HG02970 (cell line): ENCODE measurements at regions not wholly inside any gene's neighbourhood (a gene's known extent, or its start where the extent isn't known, plus 50 kb on each side); places are given as distances from the start of the nearest gene placed in this dataset.
"Not testable (repeated sequence)": the region's sequence is repeated elsewhere in the genome, so short reads cannot be mapped to it uniquely, and the experiment has no call there.

Experiments
- ATAC-seq: cut with Tn5 transposase; IDR thresholded peaks from one replicate; pipeline ENCODE4 v1.9.1; 2021; ENCODE audit warnings: mild to moderate bottlenecking, moderate library complexity, moderate number of reproducible peaks; ENCODE audit not compliant: unreplicated experiment, low FRiP score

DNA sequence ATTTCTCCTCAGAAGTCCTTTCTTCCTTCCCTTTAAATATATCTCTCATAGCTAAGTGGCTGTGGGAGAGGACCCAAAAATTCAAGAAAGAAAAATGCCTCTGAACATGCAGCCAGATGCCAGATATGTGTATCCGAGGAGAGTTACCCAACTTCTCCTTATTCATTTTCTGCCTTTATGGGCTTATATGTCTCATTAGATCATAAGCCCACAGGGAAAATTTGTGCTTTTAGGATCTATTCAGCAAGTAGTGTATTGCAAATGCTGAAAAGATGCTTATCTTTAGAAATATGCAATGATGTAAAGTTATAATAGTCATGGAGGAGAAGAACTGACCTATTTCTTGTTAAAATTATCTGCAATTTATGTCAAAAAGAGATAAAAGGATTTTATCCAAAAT is 371.8 kb upstream of the NOCT start:
- ATAC-seq, result no peak

DNA sequence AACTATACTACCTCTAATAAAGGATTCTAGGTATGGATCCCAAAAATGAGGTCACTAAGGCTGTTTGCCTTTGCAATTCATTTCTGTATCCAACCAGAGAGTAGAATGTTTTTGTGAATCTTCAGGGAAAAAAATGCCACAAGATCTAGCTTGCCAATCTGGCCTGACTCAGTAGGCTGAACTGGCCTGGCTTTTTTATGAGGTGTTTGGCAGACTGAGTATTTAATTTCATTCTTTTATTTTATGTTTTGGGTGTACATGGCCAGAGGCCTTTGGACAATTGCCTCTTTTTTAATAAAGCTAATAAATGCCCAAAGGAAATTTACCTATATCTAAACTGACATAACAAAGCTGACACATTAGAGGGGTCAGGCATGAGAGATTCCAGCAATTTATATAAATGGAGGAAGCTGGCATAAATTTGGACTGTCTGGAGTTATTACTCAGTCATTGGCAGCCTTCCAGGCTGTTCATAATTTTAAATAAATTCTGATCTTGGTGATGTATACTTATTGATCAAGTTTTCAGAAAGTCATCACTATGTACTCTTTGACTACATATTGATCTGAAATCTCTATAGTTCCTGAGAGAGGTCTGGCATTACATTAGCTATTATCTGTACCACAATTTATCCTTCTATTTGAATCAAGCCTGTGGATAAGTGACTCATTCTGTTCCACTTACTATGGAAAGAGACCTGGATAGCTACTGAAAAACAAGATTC is 376.4 kb upstream of the NOCT start:
- ATAC-seq, result no peak

DNA sequence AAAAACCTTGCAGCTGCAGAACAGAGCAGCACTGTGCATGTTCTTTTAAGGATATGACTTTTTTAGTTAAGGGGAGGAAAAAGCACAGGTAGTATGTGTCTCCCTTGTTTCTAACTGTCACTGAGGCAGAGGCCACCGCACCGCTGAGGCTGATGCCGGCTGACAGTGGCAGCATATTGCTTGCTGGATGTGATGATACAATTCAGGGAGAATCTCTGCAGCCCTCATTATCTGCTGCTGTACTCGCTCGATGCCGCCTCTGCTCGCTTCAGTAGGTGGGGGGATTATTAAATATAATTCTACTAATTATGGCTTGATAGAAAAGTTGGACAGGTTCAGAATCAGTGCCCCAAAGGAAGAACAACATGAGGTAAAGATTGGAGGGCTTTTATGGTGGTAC is 378.8 kb upstream of the NOCT start:
- ATAC-seq, result no peak

DNA sequence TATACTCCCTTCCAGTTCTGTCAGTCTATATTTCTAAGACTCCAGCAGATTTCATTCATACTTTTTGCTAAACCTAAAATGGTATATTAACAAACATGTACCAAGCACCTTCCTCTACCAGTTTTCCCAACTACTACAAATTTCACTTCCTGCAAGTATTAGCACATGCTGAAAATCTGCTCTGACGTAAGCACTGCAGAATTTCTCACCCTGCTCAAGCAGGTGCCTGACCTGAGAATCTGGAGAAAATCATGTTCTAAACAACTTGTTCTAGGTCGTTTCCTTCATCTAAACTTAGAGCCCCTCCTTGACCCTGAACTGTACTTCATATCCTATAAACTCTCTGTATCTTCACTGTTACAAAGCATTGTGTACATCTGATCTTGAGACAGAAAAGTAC is 380.7 kb upstream of the NOCT start:
- ATAC-seq, result no peak

DNA sequence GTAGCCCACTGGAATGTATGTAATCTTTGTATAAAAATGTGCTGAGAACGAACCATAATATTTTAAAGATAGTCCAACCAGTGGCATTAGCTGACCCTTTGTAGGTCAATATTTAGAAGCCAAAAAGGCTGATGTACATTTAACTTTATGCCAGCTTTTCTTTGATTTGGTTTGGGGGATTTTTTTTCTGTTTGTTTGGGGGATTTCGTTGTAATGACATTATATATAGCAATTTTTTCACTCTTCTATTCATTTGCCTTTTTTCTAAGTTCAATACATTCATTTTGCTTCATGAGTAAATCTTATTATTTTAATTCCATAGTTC is 382.0 kb upstream of the NOCT start:
- ATAC-seq, result no peak

DNA sequence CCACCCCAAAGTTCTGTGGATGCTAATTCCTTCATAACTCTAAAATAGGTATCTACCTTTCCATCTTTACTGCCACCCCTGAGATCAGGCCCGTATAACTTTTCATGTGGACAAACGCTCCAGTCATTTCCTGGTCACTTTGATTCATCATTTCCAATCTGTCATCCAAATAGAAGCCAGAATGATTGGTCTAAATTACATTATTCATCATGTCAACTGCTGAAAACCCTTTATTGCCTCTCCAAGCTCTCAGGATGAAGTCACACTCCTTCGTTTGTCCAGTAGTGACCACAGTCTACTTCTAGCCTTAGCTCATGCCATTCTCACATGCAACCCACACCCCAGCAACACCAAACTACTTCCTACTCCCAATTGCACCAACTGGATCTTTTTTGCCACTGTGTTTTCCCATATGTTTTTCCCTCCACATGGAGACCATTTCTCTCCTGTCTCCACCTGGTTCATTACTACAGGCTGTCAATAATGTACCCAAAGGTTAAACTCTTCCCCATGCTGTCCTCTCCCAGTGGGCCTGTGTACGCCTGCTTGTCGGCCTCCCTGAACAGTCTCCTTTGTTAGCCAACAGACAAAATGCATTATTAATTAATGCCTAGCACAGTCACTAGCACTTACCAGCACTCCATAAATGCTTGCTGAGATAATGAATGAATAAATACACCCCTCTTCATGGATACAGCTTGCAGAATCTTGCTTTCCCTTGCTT is 382.6 kb upstream of the NOCT start:
- ATAC-seq, result no peak

DNA sequence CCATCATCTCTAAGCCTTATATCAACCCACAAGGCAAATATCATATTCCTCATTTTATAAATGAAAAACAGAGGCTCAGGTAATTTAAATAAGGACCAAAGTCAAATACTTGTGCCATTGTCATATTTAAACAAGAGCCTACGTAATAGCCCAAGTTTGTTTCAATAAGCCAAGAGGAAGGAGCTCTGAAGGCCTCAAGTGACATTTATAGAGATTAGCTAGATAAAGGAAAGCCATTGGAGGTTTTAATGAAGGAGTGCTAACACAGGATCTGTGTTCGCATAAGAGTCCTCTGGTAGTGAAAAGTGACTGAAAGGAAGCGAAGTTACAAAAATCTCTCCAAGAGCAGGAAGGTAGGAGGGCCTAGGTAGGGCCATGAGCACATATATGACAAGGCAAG is 384.9 kb upstream of the NOCT start:
- no peak for ATAC-seq

DNA sequence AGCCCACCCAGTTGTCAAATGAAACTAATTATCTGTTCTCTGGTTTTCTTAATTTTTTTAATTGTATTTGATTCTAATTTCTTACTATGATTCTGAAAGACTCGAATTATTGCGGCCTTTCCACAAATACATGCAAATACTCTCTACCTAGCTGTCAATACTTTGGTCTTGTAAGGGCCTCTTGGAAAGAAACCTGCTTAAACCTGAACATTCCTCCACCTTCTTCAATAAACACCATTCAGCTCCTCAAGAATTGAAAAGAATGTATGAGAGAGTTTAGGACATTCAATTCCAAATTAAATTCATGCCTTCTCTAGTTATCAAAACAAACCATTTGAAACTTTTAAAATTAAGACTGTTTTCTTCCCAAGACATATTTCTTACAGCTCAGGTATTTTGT is 385.9 kb upstream of the NOCT start:
- no peak for ATAC-seq

DNA sequence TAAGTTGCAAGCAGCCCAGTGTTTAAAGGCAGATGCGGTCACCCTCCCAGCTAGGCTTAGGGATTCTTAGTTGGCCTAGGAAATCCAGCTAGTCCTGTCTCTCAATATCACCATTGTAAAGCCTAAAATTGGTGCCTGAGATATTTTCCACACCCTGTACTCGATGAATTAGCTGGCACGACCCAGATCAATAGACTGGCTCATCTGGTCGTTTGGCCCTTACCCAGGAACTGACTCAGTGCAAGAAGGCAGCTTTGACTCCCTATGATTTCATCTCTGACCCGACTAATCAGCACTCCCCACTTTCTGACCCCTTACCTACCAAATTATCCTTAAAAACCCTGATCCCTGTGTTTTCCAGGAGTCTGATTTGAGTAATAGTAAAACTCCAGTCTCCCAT is 384.9 kb upstream of the SLC7A11 start:
- ATAC-seq, result no peak

DNA sequence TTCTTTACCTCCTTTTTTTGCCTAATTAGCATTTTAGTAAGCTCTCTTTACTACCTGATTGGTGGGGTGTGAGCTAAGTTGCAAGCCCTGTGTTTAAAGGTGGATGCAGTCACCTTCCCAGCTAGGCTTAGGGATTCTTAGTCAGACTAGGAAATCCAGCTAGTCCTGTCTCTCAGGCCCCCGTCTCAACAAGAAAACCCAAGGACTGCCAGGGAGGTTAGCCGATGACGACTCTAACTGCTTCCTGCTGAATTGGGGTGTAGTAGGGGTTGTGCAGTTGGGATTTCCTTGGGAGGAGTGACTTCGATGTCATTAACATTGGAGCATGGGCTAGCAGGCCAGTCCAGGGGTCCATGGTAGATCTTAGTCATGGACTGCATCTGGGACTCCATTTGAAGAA is 380.2 kb upstream of the SLC7A11 start:
- not testable (repeated sequence) for ATAC-seq

DNA sequence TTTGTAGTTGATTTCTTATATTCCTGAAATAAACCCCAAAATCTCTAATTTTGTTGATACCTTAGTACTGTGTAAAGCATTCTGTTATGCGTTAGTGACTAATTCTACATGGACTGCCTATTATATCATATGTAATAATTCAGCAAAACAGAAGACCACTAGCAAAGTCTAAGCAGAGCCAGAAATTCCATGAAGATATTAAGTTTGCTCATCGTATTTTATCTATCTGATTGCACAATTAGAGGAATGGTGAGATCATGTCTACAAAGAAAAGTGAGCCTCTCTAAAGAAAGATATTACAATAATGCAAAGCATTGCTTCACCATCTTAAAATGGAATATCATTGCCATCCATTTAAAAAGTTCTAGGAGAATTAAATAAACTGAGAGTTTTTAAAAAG is 374.6 kb upstream of the SLC7A11 start:
- no peak for ATAC-seq

DNA sequence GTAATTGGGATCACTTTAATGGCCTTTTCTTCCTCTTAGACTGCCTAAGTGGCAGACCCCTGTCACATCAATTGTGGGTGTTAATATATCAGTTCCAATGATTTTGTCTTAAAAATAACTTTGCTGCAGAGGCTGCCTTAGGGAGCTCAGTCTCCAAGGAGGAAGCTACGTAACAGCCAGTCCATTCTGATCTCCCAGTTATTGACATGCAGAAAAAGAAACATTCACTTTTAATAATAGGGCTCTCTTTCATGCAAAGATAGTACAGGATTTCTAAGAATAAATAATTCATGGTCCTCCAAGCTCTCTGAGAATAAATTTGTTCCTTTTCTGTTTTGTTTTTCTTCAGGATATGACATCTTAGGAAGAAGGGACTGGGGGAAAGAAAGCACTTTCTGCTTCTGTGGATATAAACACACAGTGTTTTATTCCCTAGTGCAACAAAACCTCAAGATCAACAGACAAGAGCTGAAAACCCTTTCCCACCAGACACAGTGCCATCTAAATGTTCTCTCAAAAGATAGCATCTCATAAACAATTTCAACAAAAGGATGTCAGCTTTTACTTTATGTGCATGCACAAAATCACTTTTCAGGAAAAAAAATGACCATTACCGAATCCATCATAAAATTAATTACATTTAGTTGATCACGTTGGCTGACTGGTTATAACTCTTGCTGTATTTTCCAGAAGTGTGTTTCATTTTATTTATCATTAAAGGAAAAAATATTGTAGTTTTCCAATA is 372.4 kb upstream of the SLC7A11 start:
- ATAC-seq, result no peak

DNA sequence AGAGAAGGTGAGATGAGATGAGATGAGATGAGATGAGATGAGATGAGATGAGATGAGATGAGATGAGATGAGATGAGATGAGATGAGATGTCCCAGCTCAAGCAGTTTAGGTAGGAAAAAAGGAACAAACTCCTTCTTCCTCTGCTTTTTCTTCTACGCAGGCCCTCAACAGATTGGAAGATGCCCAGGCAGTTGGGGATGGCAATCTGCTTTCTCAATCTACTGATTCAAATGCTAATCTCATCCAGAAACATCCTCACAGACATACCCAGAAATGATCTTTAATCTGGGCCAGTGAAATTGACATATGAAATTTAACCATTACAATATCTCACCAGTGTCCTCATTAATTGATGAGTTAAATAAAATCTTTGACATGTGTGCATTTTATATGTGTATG is 370.3 kb upstream of the SLC7A11 start:
- no peak for ATAC-seq

DNA sequence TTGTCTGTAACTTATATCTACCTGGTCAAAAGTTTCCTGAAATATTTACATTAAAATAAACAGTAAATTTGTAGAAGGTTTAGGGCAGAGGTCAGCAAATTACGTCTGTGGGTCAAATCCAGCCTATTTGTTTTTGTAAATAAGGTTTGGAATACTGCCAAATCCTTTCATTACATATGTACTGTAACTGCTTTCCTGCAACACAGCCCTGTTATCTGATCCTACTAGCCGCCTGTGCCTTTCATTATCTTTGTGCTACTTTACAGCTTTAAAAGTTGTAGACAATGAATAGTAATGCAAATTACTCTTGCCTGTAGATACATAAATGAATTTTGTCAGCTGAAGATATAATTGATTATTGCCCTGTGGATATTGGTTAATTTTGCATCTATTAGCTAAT is 369.6 kb upstream of the SLC7A11 start:
- no peak for ATAC-seq

DNA sequence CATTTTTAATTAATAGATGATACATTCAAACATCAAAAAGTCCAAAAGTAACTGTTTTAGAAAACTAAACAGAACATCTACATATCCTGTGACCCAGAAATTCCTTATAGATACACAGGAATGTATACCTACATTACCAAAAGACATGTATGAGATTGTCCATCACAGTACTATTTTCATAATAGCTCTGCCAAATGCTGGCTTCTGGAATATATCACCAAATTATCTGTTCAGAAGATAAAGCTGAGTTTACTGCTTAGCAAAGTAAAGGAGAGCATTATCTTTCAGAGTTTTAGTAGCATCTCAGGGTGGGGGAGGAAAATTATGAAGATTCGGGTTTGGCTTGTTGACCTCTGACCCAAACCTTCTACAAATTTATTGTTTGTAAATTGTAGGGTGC is 368.9 kb upstream of the SLC7A11 start:
- no peak for ATAC-seq

DNA sequence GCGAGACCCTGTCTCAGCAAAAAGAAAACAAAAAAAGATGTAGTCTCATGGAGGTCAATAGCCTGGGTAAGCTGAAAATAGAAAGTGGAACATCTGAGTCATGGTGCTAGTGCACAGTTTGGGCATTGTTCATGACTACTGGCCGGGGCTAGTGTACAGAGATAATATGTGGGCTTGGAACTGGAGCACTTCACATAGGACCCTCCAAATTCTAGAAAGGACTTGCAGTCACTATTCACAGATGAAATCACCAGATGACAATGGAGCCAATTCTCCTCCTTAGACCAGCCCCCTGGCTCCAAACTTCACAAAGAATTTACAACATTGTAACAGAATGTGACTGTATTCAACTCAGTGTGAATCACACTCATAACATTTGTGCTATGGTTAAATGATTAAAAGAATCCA is 367.8 kb upstream of the SLC7A11 start:
- no peak for ATAC-seq

DNA sequence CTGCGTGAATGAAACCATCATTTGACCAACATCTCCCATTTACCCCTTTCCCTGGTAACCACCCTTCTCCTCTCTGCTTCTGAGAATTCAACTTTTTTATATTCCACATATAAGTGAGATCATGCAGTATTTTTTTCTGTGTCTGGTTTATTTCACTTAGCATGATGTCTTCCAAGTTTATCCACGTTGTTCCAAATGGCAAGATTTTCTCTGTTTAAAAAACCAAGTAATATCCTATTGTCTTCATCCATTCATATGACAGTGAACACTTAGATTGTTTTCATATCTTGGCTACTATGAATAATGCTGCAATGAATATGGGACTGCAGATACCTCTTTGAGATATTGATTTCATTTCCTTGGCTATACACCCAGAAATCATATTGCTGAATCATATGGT is 362.4 kb upstream of the SLC7A11 start:
- ATAC-seq, result no peak

DNA sequence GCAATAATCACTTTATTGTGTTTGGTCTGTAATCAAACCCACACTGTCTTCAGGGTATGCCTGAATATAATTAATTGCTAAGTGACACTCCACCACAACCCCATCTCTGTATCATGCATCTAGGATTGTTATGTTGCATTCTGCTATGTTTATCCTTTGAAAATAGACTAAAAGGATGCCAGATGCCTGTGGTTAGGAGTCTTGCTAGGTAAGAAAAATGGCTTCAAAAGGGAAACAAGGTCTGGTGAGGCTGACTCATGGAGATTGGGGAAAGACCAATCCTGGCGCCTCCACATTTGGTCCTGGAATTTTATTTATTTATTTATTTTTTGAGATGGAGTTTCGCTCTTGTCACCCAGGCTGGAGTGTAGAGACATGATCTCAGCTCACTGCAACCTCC is 360.5 kb upstream of the SLC7A11 start:
- no peak for ATAC-seq

DNA sequence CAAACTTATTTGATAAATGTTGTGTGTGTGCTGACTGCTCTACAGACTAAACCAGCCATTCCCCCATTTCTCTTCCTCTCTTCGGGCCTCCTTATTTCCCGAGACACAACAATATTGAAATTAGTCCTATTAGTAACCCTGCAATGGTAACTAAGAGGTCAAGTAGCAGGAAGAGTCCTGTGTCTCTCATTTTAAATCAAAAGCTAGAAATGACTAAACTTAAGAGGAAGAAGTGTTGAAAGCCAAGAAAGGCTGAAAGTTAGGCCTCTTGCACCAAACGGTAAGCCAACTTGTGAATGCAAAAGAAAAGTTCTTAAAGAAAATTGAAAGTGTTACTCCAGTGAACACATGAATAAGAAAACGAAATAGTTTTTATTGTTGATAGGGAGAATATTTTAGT is 357.8 kb upstream of the SLC7A11 start:
- ATAC-seq, result no peak

DNA sequence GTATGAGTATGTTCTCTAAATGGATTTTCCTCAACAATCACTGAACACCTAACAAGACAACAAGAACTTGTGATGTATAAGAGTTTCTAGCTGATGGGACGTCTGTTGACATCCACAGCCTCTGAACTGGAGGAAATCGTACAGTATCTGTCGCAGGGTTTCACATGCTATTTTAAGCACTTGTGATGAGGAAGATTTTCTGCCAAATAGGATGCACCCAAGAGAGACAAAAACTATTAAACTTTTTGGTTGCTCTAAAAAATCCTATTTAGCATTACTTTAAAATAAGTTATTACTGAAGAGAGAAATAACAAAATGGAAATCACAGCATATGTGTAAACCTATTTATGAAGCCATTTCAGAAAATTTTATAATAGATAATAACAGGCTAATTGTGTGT is 356.1 kb upstream of the SLC7A11 start:
- ATAC-seq, result no peak

DNA sequence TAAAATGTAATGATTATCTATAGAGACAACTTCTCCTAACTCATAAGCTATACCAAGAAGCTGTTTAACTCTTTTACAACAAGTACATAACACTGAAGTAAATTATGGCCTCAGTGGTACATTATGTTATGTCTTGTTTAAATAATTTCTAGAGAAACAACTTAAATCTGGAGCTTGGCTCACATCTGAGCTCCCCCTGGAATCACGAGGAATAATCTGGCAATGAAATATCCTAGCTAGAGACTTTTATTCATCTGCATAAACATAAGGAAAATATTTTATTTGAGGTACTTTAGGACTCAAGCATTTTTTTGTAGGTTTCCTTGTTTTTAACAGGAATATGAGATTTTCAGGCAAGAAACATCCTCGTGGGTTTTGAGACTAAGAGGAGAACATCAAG is 354.7 kb upstream of the SLC7A11 start:
- ATAC-seq, result no peak
